Fibroblast of mammary gland (primary cell): ENCODE measurements at regions not wholly inside any gene's neighbourhood (a gene's known extent, or its start where the extent isn't known, plus 50 kb on each side); places are given as distances from the start of the nearest gene placed in this dataset.

Experiments
- DNase-seq: peaks from one replicate; pipeline ENCODE4 v3.0.0-alpha.2; 2010; ENCODE audit warnings: low read depth
- H3K4me3 ChIP-seq: 2 replicates; pipeline ENCODE4 v1.5.1; 2011; ENCODE audit warnings: low read depth, mild to moderate bottlenecking, low read length, moderate library complexity; ENCODE audit not compliant: control insufficient read depth
- TF ChIP-seq, protein P1 (sequence below): conservative IDR thresholded peaks from 2 replicates; pipeline ENCODE4 v1.5.1; 2011; ENCODE audit warnings: low read depth, low read length, inconsistent platforms; ENCODE audit not compliant: control insufficient read depth, insufficient read depth

DNA sequence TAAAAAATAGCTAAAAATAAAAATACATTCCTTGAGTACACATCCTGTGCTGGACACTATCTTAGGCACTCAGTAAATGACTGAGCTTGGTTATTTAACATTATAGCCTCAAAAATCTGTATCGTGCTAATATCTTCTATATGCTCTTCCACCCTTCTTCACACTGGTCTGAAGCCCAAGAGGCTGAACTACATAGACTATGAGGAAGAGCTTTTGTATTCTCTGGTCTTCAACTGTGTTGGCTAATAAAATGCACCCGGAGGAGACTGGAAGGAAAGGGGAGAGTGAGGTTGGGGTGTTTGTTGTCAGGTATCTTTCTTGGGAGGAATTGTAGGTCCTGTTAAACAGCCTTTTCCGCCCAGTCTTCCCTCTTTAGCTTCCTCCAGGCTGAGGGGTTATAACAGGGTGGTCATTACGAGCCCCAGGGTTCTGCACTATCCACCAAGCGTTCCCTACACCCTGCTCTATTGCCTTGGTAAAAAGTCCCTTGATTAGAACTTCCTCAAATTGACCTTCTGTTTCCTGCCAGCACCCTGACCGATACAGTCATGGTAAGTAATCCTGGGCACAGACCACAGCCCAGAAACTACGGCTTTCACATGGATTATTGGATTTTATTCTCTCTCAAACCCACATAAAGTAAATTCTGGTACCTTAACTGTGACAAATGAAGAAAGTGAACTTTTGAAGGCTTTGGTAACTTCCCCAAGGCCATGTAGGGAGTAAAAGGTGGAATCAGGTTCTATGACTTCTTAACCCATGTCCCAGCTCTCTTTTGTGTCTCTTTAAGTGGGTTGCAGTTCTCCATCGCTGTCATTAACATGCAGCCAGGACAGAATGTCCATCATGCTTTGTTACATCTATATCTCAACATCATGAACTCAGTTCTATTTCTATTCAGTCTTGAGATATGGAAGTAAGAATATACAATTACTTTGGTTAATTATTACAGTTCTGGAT, 71.3 kb downstream of the PTHLH start:
- TF ChIP-seq, protein P1, sequence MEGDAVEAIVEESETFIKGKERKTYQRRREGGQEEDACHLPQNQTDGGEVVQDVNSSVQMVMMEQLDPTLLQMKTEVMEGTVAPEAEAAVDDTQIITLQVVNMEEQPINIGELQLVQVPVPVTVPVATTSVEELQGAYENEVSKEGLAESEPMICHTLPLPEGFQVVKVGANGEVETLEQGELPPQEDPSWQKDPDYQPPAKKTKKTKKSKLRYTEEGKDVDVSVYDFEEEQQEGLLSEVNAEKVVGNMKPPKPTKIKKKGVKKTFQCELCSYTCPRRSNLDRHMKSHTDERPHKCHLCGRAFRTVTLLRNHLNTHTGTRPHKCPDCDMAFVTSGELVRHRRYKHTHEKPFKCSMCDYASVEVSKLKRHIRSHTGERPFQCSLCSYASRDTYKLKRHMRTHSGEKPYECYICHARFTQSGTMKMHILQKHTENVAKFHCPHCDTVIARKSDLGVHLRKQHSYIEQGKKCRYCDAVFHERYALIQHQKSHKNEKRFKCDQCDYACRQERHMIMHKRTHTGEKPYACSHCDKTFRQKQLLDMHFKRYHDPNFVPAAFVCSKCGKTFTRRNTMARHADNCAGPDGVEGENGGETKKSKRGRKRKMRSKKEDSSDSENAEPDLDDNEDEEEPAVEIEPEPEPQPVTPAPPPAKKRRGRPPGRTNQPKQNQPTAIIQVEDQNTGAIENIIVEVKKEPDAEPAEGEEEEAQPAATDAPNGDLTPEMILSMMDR: no peak
- DNase-seq: no peak
- H3K4me3 ChIP-seq: no peak overlapping the region

DNA sequence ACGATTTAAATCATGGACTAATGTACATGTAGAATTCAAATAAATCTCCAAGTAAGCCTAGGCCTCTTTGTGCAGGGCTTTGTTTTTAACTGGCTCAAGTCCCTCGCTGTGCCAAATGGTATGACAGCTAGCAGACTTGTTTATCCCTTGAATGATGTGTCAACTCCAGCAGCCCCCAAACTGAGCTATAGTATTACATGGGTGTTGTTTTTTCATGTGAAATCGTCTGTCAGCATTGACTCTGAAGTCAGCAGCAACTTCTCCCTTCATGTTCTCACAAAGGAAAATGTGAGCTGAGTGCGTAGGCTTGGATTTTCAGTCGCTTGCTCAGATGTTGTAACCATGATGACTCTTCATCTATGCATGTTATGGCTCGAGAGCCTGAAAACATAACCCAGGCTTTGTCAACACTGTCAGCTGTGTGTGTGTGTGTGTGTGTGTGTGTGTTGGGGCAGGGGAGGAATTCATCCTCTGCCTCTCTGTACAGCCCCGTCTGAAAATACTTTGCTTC, 73.3 kb downstream of the PTHLH start:
- DNase-seq: peak; percentile 98
- TF ChIP-seq, protein P1: no peak
- H3K4me3 ChIP-seq: no peak overlapping the region

DNA sequence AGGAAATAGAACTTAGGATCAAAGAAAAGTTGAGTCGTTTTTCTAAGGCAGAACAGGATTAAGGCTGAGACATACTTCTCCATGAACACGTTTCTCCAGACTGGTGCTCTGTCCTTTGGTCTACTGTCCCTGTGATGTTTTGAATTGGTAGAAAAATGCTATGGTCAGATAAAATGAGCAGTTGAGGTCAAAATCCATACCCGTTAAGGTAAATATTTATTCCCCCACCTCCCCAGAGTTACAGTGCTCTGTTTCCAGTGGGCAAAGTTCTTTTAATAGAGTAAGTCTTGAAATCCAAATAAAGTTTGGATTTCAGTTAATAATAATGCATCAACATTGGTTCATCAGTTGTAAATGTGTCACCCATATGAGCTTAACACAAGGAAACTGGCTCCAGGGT, 74.5 kb downstream of the PTHLH start:
- no peak for DNase-seq
- H3K4me3 ChIP-seq: no peak overlapping the region
- TF ChIP-seq, protein P1: no peak

DNA sequence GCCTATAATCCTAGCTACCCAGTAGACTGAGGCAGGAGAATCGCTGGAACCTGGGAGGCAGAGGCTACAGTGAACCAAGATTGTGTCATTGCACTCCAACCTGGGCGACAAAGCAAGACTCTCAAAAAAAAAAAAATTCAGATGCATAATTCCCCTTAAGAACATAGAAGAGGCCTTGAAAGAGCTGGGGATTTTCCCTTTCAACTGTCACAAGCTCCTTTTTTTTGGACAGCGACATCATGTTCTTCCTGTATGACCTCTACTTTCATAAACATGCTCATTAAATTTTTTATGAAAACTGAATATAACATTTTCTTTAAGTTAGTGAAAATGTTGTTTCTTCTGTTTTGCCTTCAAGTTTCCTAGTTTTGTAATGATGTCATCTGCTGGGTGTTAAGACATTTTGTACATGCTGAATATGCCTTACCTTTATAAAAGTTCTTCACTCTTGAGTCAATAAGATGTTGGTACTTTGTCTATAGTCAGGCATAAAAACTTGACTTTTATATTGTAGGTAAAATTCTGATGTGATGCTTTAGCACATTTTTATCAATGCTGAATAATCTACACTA, 76.0 kb downstream of the PTHLH start:
- TF ChIP-seq, protein P1: no peak
- H3K4me3 ChIP-seq: no peak overlapping the region
- no peak for DNase-seq

DNA sequence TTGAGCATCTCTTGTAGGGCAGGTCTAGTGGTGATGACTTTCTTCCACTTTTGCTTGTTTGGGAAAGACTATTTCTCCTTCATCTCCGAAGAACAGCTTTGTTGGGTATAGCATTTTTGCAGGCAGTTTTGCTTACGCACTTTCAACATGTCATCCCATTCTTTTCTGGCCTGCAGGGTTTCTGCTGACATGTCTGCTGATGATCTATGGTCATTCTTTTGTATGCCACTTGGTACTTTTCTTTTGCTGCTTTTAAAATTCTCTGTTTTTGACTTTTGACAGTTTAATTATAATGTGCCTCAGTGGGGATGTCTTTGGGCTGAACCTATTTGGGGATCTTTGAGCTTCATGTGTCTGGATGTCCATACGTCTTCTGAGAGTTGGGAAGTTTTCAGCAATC, 78.2 kb downstream of the PTHLH start:
- H3K4me3 ChIP-seq: no peak overlapping the region
- TF ChIP-seq, protein P1: no peak
- DNase-seq: no peak

DNA sequence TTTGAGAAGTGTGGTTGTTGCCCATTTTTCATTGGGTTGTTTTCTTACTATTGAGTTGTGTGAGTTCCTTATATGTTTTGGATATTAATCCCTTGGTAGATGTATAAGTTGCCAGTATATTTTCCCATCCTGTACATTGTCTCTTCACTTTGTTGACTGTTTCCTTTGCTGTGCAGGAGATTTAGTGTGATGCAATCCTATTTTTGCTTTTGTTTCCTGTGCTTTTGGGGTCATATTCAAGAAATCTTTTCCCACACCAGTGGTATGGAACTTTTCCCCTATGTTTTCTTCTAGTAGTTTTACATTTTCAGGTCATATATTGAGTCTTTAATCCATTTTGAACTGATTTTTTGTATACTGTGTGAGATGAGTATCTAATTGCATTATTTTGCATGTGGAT, 92.8 kb downstream of the PTHLH start:
- DNase-seq: no peak
- H3K4me3 ChIP-seq: no peak overlapping the region
- TF ChIP-seq, protein P1: no peak
